SK-N-SH (cell line): ENCODE measurements at regions not wholly inside any gene's neighbourhood (a gene's known extent, or its start where the extent isn't known, plus 50 kb on each side); places are given as distances from the start of the nearest gene placed in this dataset.

Experiments used
- CTCF ChIA-PET: fragments of 300-600, 350-600 bp; formaldehyde crosslinking; extraction: SDS; loops from one replicate; lab custom pipeline; 2021; lab: Yijun Ruan, JAX
- POLR2A ChIA-PET: fragments of 350-600 bp; sonication (Branson Sonifier 250); formaldehyde crosslinking; extraction: SDS; loops from one replicate; lab custom pipeline; 2020; ENCODE audit warnings: antibody characterized with exemption, inconsistent platforms; lab: Yijun Ruan, JAX
- DNase-seq: peaks from one replicate; pipeline ENCODE4 v3.0.0; 2012
- H2AFZ ChIP-seq: fragments of 200-600 bp; sonication (generic); 2 replicates; pipeline ENCODE4 v1.8.1; 2016; ENCODE audit warnings: antibody characterized with exemption, mild to moderate bottlenecking, low read depth
- H3F3A ChIP-seq: fragments of 200-600 bp; sonication (generic); replicated peaks from 2 replicates; pipeline ENCODE3; 2016; ENCODE audit warnings: antibody characterized with exemption, mild to moderate bottlenecking; ENCODE audit not compliant: insufficient read depth
- H3K27ac ChIP-seq, 2 experiments: fragments of 200-500 bp in 1 of 2; fragments of 200-600 bp in 1 of 2; sonication (Bioruptor generic) in 1 of 2; sonication (generic), shearing (Covaris generic) in 1 of 2; 2 replicates each; pipeline versions ENCODE4 v1.5.1 to v1.6.1; 2014 to 2016; ENCODE audit warnings: low read depth in 2 of 2, inconsistent platforms in 1 of 2, low read length in 1 of 2, mild to moderate bottlenecking in 1 of 2, mixed read lengths in 1 of 2
- H3K27me3 ChIP-seq: fragments of 200-600 bp; sonication (generic), shearing (Covaris generic); 2 replicates; pipeline ENCODE4 v1.6.1; 2016; ENCODE audit warnings: mixed run types; ENCODE audit not compliant: insufficient read depth
- H3K36me3 ChIP-seq, 2 experiments: fragments of 200-500 bp in 1 of 2; fragments of 200-600 bp in 1 of 2; sonication (Bioruptor generic) in 1 of 2; sonication (generic) in 1 of 2; replicated peaks in 1 of 2; 2 replicates each; pipeline versions ENCODE3 to v1.5.1; 2014 to 2016; ENCODE audit warnings: low read length in 1 of 2, mild to moderate bottlenecking in 1 of 2; ENCODE audit not compliant: insufficient read depth in 2 of 2, control insufficient read depth in 1 of 2
- H3K4me1 ChIP-seq, 2 experiments: fragments of 200-500 bp in 1 of 2; fragments of 200-600 bp in 1 of 2; sonication (Bioruptor generic) in 1 of 2; sonication (generic), shearing (Covaris generic) in 1 of 2; 2 replicates each; pipeline versions ENCODE4 v1.5.1 to v1.6.1; 2014 to 2016; ENCODE audit warnings: low read depth in 1 of 2, low read length in 1 of 2, mixed run types in 1 of 2; ENCODE audit not compliant: insufficient read depth in 2 of 2, control insufficient read depth in 1 of 2
- H3K4me2 ChIP-seq: fragments of 200-600 bp; sonication (generic), shearing (Covaris generic); 2 replicates; pipeline ENCODE4 v1.6.1; 2017; ENCODE audit warnings: mixed run types
- H3K4me3 ChIP-seq, 2 experiments: fragments of 200-500 bp in 1 of 2; fragments of 200-600 bp in 1 of 2; sonication (Bioruptor generic) in 1 of 2; sonication (generic), shearing (Covaris generic) in 1 of 2; 2 replicates each; pipeline versions ENCODE4 v1.5.1 to v1.8.1; 2014 to 2016; ENCODE audit warnings: low read depth in 2 of 2, inconsistent platforms in 1 of 2, low read length in 1 of 2, mild to moderate bottlenecking in 1 of 2, mixed read lengths in 1 of 2, moderate library complexity in 1 of 2
- H3K79me2 ChIP-seq: fragments of 200-600 bp; sonication (generic); 2 replicates; pipeline ENCODE4 v1.8.1; 2017; ENCODE audit warnings: mild to moderate bottlenecking; ENCODE audit not compliant: insufficient read depth
- H3K9ac ChIP-seq: fragments of 200-600 bp; sonication (generic); 2 replicates; pipeline ENCODE4 v1.6.1; 2017; ENCODE audit warnings: mixed run types
- H3K9me2 ChIP-seq: fragments of 200-600 bp; sonication (generic); 2 replicates; pipeline ENCODE4 v1.6.1; 2017; ENCODE audit warnings: mixed run types
- H3K9me3 ChIP-seq: fragments of 200-600 bp; sonication (generic); 2 replicates; pipeline ENCODE4 v1.6.1; 2017; ENCODE audit warnings: mixed run types, mild to moderate bottlenecking, moderate library complexity
- H4K20me1 ChIP-seq: fragments of 200-600 bp; sonication (generic); 2 replicates; pipeline ENCODE4 v1.6.1; 2017; ENCODE audit warnings: mild to moderate bottlenecking, mixed run types; ENCODE audit not compliant: insufficient read depth
- CHD2 ChIP-seq: fragments of 150-350 bp; IDR thresholded peaks from 2 replicates; pipeline ENCODE4 v1.6.1; 2018; ENCODE audit warnings: low read length; ENCODE audit not compliant: partially characterized antibody
- ELF1 ChIP-seq: IDR thresholded peaks from 2 replicates; pipeline ENCODE4 v1.4.0; 2012
- FOXM1 ChIP-seq: IDR thresholded peaks from 2 replicates; pipeline ENCODE4 v1.4.0; 2012; ENCODE audit warnings: low read depth, mild to moderate bottlenecking
- MEF2A ChIP-seq: IDR thresholded peaks from 2 replicates; pipeline ENCODE4 v1.4.0; 2012; ENCODE audit warnings: low read depth, borderline replicate concordance
- MXI1 ChIP-seq: IDR thresholded peaks from 2 replicates; pipeline ENCODE4 v1.6.1; 2012; ENCODE audit warnings: mild to moderate bottlenecking, low read depth, low read length, improper control_type of control experiment
- NFIC ChIP-seq: IDR thresholded peaks from 2 replicates; pipeline ENCODE4 v1.4.0; 2012; ENCODE audit warnings: borderline replicate concordance
- POLR2AphosphoS5 ChIP-seq: IDR thresholded peaks from 2 replicates; pipeline ENCODE4 v1.6.1; 2012; ENCODE audit warnings: low read depth, low read length
- RFX5 ChIP-seq: IDR thresholded peaks from 2 replicates; pipeline ENCODE4 v1.6.1; 2012; ENCODE audit warnings: mild to moderate bottlenecking, improper control_type of control experiment, low read length
- TCF12 ChIP-seq: IDR thresholded peaks from 2 replicates; pipeline ENCODE4 v1.4.0; 2012
- TF ChIP-seq, protein P1 (sequence below): IDR thresholded peaks from 2 replicates; pipeline ENCODE4; 2012
- TF ChIP-seq, protein P2 (sequence below): IDR thresholded peaks from 2 replicates; pipeline ENCODE4 v1.4.0; 2012; ENCODE audit warnings: low read depth, borderline replicate concordance
- TF ChIP-seq, protein P3 (sequence below): IDR thresholded peaks from 2 replicates; pipeline ENCODE4 v1.4.0; 2012; ENCODE audit warnings: low read depth
- TF ChIP-seq, protein P4 (sequence below): fragments of 150-350 bp; IDR thresholded peaks from 2 replicates; pipeline ENCODE4 v1.6.1; 2016; ENCODE audit warnings: mild to moderate bottlenecking, low read depth, low read length

DNA sequence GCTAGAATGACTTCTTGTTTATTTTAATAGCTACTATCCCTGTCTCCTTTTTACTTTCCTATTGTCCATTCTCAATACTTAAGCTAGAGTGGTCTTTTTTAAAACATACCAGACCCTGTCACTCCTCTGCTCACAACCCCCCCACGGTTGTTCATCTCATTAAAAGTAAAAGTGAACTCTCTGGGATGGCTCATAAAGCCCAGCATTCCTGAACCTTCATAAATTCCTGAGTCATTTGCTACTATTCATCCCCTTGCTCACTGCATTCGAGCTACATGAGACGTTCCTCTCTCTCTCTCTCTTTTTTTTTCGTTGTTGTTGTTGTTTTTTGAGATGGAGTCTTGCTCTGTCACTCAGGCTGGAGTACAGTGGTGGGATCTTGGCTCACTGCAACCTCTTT, 148.7 kb upstream of the DSEL start (continued):
- TF ChIP-seq, protein P1, sequence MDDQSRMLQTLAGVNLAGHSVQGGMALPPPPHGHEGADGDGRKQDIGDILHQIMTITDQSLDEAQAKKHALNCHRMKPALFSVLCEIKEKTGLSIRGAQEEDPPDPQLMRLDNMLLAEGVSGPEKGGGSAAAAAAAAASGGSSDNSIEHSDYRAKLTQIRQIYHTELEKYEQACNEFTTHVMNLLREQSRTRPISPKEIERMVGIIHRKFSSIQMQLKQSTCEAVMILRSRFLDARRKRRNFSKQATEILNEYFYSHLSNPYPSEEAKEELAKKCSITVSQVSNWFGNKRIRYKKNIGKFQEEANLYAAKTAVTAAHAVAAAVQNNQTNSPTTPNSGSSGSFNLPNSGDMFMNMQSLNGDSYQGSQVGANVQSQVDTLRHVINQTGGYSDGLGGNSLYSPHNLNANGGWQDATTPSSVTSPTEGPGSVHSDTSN, result no peak
- no peak for TF ChIP-seq POLR2AphosphoS5
- TF ChIP-seq, protein P2, sequence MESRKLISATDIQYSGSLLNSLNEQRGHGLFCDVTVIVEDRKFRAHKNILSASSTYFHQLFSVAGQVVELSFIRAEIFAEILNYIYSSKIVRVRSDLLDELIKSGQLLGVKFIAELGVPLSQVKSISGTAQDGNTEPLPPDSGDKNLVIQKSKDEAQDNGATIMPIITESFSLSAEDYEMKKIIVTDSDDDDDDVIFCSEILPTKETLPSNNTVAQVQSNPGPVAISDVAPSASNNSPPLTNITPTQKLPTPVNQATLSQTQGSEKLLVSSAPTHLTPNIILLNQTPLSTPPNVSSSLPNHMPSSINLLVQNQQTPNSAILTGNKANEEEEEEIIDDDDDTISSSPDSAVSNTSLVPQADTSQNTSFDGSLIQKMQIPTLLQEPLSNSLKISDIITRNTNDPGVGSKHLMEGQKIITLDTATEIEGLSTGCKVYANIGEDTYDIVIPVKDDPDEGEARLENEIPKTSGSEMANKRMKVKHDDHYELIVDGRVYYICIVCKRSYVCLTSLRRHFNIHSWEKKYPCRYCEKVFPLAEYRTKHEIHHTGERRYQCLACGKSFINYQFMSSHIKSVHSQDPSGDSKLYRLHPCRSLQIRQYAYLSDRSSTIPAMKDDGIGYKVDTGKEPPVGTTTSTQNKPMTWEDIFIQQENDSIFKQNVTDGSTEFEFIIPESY, result no peak
- no peak for TF ChIP-seq MXI1
- no peak for TF ChIP-seq RFX5
- TF ChIP-seq, all 33 proteins: peak for 0

DNA sequence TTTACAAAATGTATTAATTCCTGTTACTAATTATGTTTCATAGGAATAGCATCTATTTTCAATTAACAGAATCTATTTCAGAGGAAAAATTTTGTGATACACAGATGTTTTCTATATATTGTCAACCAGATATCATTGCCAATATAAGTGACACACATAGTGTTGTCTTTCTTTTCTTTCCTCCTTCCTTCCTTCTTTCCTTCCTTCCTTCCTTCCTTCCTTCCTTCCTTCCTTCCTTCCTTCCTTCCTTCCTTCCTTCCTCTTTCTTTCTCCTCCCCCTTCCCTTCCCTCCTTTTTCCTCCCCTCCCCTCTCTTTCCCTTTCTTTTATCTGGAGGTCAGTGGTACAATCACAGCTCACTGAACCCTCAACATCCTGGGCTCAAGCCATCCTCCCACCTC, 146.5 kb upstream of the DSEL start:
- DNase-seq, result no peak
- CTCF ChIA-PET, result no interaction called here
- no peaks in the 10 kb centered on the region for H3K9me3 ChIP-seq
- no peaks in the 10 kb centered on the region for H3K4me1 ChIP-seq
- no peaks in the 10 kb centered on the region for H3K36me3 ChIP-seq
- no peaks in the 10 kb centered on the region for H3K27me3 ChIP-seq
- H3K9ac ChIP-seq, result no peak overlapping the region
- H3K79me2 ChIP-seq, result no peaks in the 10 kb centered on the region
- H2AFZ ChIP-seq, result no peak overlapping the region
- H3K4me2 ChIP-seq, result no peak overlapping the region
- no peaks in the 10 kb centered on the region for H3K9me2 ChIP-seq
- H3F3A ChIP-seq, result no peaks in the 10 kb centered on the region
- H3K4me3 ChIP-seq, result no peak overlapping the region
- H3K27ac ChIP-seq, result no peak overlapping the region
- H4K20me1 ChIP-seq, result no peaks in the 10 kb centered on the region
- POLR2A ChIA-PET, result no interaction called here
- TF ChIP-seq POLR2AphosphoS5, result no peak
- TF ChIP-seq FOXM1, result no peak
- no peak for TF ChIP-seq TCF12
- TF ChIP-seq CHD2, result no peak
- TF ChIP-seq ELF1, result no peak
- TF ChIP-seq MEF2A, result no peak
- TF ChIP-seq, protein P3, sequence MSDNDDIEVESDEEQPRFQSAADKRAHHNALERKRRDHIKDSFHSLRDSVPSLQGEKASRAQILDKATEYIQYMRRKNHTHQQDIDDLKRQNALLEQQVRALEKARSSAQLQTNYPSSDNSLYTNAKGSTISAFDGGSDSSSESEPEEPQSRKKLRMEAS, result no peak
- TF ChIP-seq, protein P4, sequence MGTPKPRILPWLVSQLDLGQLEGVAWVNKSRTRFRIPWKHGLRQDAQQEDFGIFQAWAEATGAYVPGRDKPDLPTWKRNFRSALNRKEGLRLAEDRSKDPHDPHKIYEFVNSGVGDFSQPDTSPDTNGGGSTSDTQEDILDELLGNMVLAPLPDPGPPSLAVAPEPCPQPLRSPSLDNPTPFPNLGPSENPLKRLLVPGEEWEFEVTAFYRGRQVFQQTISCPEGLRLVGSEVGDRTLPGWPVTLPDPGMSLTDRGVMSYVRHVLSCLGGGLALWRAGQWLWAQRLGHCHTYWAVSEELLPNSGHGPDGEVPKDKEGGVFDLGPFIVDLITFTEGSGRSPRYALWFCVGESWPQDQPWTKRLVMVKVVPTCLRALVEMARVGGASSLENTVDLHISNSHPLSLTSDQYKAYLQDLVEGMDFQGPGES, result no peak
- TF ChIP-seq NFIC, result no peak
- TF ChIP-seq, protein P2, result no peak
